IMR-90 (cell line): ENCODE measurements at regions not wholly inside any gene's neighbourhood (a gene's known extent, or its start where the extent isn't known, plus 50 kb on each side); places are given as distances from the start of the nearest gene placed in this dataset.

Experiments used
- ATAC-seq: fragments of 200-7000 bp; cut with Tn5 transposase; 2 replicates; pipeline ENCODE4 v1.9.1; 2020; ENCODE audit warnings: low read depth, mild to moderate bottlenecking, moderate library complexity
- BruUV-seq: library from RNA; stranded (reverse); fragments of 400-500 nt; replicated peaks from 2 replicates; lab custom pipeline; 2021; lab: Mats Ljungman, UMichigan
- CTCF ChIA-PET: fragments of 300-600 bp; formaldehyde crosslinking; extraction: SDS; loops from one replicate; lab custom pipeline; 2021; ENCODE audit warnings: antibody characterized with exemption; lab: Yijun Ruan, JAX
- POLR2A ChIA-PET: fragments of 300-600 bp; sonication (Branson Sonifier 250); formaldehyde crosslinking; loops from one replicate; lab custom pipeline; 2022; ENCODE audit warnings: antibody characterized with exemption; ENCODE audit not compliant: unreplicated experiment; lab: Charles Lee
- DNase-seq: peaks from one replicate; pipeline ENCODE4 v3.0.0; 2013
- H2AFZ ChIP-seq: replicated peaks from 2 replicates; pipeline ENCODE3; 2013; ENCODE audit warnings: low read length, mild to moderate bottlenecking; ENCODE audit not compliant: poor library complexity
- H2AK5ac ChIP-seq: 2 replicates; pipeline ENCODE4 v1.6.1; 2013; ENCODE audit warnings: low read depth, low read length, inconsistent platforms
- H2AK9ac ChIP-seq: replicated peaks from 2 replicates; pipeline ENCODE3; 2013; ENCODE audit warnings: mild to moderate bottlenecking, low read depth, low read length, moderate library complexity; ENCODE audit not compliant: poor library complexity
- H2BK120ac ChIP-seq: 2 replicates; pipeline ENCODE4 v1.6.1; 2013; ENCODE audit warnings: low read depth, low read length, inconsistent platforms
- H2BK15ac ChIP-seq: 3 replicates; pipeline ENCODE4 v1.6.1; 2013; ENCODE audit warnings: low read depth, low read length, inconsistent platforms
- H2BK20ac ChIP-seq: 2 replicates; pipeline ENCODE4 v1.6.1; 2013; ENCODE audit warnings: low read depth, mild to moderate bottlenecking, inconsistent platforms, low read length, moderate library complexity
- H2BK5ac ChIP-seq: 2 replicates; pipeline ENCODE4 v1.6.1; 2013; ENCODE audit warnings: mild to moderate bottlenecking, low read depth, low read length, inconsistent platforms; ENCODE audit not compliant: poor library complexity, severe bottlenecking
- H3K14ac ChIP-seq: replicated peaks from 2 replicates; pipeline ENCODE4 v1.6.1; 2013; ENCODE audit warnings: low read depth, low read length, inconsistent platforms
- H3K18ac ChIP-seq: 2 replicates; pipeline ENCODE4 v1.6.1; 2013; ENCODE audit warnings: low read depth, low read length, control low read depth
- H3K23ac ChIP-seq: 2 replicates; pipeline ENCODE4 v1.6.1; 2013; ENCODE audit warnings: low read depth, low read length, inconsistent platforms
- H3K27ac ChIP-seq: 2 replicates; pipeline ENCODE4 v1.5.1; 2013; ENCODE audit warnings: mild to moderate bottlenecking, control low read depth, low read length; ENCODE audit not compliant: insufficient read depth
- H3K27me3 ChIP-seq: 2 replicates; pipeline ENCODE4 v1.6.1; 2013; ENCODE audit warnings: low read length; ENCODE audit not compliant: control insufficient read depth, insufficient read depth
- H3K36me3 ChIP-seq: 2 replicates; pipeline ENCODE4 v1.6.1; 2013; ENCODE audit warnings: low read length, mixed read lengths; ENCODE audit not compliant: control insufficient read depth, insufficient read depth
- H3K4ac ChIP-seq: 2 replicates; pipeline ENCODE4 v1.6.1; 2013; ENCODE audit warnings: low read depth, low read length, inconsistent platforms
- H3K4me1 ChIP-seq: 2 replicates; pipeline ENCODE4 v1.6.1; 2013; ENCODE audit warnings: low read length, mixed read lengths; ENCODE audit not compliant: control insufficient read depth, insufficient read depth
- H3K4me2 ChIP-seq: 2 replicates; pipeline ENCODE4 v1.6.1; 2013; ENCODE audit warnings: low read depth, mild to moderate bottlenecking, control low read depth, low read length, moderate library complexity
- H3K4me3 ChIP-seq: 2 replicates; pipeline ENCODE4 v1.5.1; 2013; ENCODE audit warnings: low read depth, mild to moderate bottlenecking, control low read depth, low read length, moderate library complexity; ENCODE audit not compliant: insufficient read depth
- H3K56ac ChIP-seq: 2 replicates; pipeline ENCODE4 v1.6.1; 2013; ENCODE audit warnings: low read length, inconsistent platforms; ENCODE audit not compliant: insufficient read depth; ENCODE audit errors: extremely low read depth
- H3K79me1 ChIP-seq, 2 experiments: 2 replicates each; pipeline ENCODE4 v1.6.1; 2013; ENCODE audit warnings: low read length in 2 of 2, inconsistent platforms in 1 of 2, low read depth in 1 of 2
- H3K9ac ChIP-seq: 2 replicates; pipeline ENCODE4 v1.6.1; 2013; ENCODE audit warnings: low read depth, low read length, control low read depth
- H3K9me1 ChIP-seq: 2 replicates; pipeline ENCODE4 v1.6.1; 2013; ENCODE audit warnings: low read length, inconsistent platforms; ENCODE audit not compliant: insufficient read depth
- H3K9me3 ChIP-seq: 2 replicates; pipeline ENCODE4 v1.6.1; 2013; ENCODE audit warnings: low read length; ENCODE audit not compliant: control insufficient read depth, insufficient read depth
- H4K20me1 ChIP-seq: 2 replicates; pipeline ENCODE4 v1.6.1; 2013; ENCODE audit warnings: low read length, inconsistent platforms; ENCODE audit not compliant: insufficient read depth
- H4K5ac ChIP-seq: 2 replicates; pipeline ENCODE4 v1.6.1; 2013; ENCODE audit warnings: mild to moderate bottlenecking, low read depth, low read length, control low read depth
- H4K8ac ChIP-seq, 2 experiments: 2 replicates each; pipeline ENCODE4 v1.6.1; 2013; ENCODE audit warnings: low read depth in 2 of 2, low read length in 2 of 2, control low read depth in 1 of 2, inconsistent platforms in 1 of 2
- H4K91ac ChIP-seq: 2 replicates; pipeline ENCODE4 v1.6.1; 2013; ENCODE audit warnings: low read depth, low read length, inconsistent platforms; ENCODE audit not compliant: insufficient read depth
- MAFK ChIP-seq: IDR thresholded peaks from 2 replicates; pipeline ENCODE4 v1.6.1; 2012; ENCODE audit warnings: low read depth, low read length, improper control_type of control experiment
- POLR2A ChIP-seq: IDR thresholded peaks from 2 replicates; pipeline ENCODE4 v1.6.1; 2012; ENCODE audit warnings: mild to moderate bottlenecking, low read depth, low read length
- RCOR1 ChIP-seq: IDR thresholded peaks from 2 replicates; pipeline ENCODE4 v1.6.1; 2012; ENCODE audit warnings: mild to moderate bottlenecking, low read length, improper control_type of control experiment; ENCODE audit not compliant: insufficient replicate concordance
- RFX5 ChIP-seq: IDR thresholded peaks from 2 replicates; pipeline ENCODE4 v1.8.0; 2012; ENCODE audit warnings: low read depth, mild to moderate bottlenecking, low read length, moderate library complexity
- SMC3 ChIP-seq: fragments of 150-350 bp; IDR thresholded peaks from 2 replicates; pipeline ENCODE4 v1.6.1; 2016; ENCODE audit warnings: low read depth, mild to moderate bottlenecking, antibody characterized with exemption, low read length, moderate library complexity
- WGBS, 2 experiments: methylation state at CpG; one replicate each; pipeline versions ENCODE4 v1.1.5 to v1.1.7; 2013; ENCODE audit warnings: missing lambda C conversion rate in 2 of 2; ENCODE audit not compliant: insufficient read length in 1 of 2; ENCODE audit errors: extremely low coverage in 2 of 2; 5-methylcytosine and 5-hydroxymethylcytosine counted together
- dilution Hi-C: fragments of 300-500 bp; cut with HindIII; formaldehyde crosslinking; loops from one replicate; pipeline ENCODE4 v1.14.3; 2018; ENCODE audit warnings: low sequenced_read_pairs; ENCODE audit not compliant: unreplicated experiment
- in situ Hi-C: fragments of 300-500 bp; cut with MboI; formaldehyde crosslinking; loops from 3 replicates; pipeline ENCODE4 v1.14.3; 2019; ENCODE audit warnings: low sequenced_read_pairs, inconsistent platforms, mixed read lengths
- intact Hi-C: fragments of 100-400 bp; cut with micrococcal nuclease; formaldehyde crosslinking; loops from 2 replicates; pipeline ENCODE4 v1.10.0; 2022
- TF ChIP-seq, protein P1 (sequence below): conservative IDR thresholded peaks from 2 replicates; pipeline ENCODE4 v1.5.1; 2012; ENCODE audit warnings: mild to moderate bottlenecking, low read depth, low read length, improper control_type of control experiment
- TF ChIP-seq, protein P2 (sequence below): fragments of 150-350 bp; IDR thresholded peaks from 2 replicates; pipeline ENCODE4 v1.6.1; 2017; ENCODE audit warnings: mild to moderate bottlenecking, antibody characterized with exemption, low read length, low read depth

DNA sequence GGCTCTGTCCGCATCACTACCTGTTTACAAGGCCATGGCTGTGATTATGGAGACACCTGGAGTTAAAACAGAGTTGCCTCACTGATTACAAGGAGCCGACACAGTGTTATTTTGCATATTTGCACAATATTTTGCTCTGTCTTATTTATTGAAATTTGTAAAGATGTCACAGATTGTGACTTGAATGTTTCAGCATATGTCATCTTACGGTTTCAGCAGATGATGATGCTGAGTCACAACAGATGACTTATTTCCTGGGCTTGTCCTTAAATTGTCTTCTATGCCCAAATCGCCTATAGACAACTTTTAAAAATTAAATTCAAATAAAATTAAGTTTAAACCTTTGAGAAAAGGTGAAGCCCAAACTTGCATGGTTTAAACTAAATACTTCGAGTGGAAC is 87.1 kb upstream of the INPP4B start:
- Histone ChIP-seq H3K9me3 (no peaks in the 10 kb centered on the region; the same call in 1 of the 2 replicates), H3K36me3 (no peaks in the 10 kb centered on the region), H2BK20ac (no peak overlapping the region), H2AK9ac (no peak overlapping the region), H3K79me1 (no peaks in the 10 kb centered on the region), H3K27ac (no peak overlapping the region), H3K14ac (no peak overlapping the region), H3K23ac (no peak overlapping the region), H3K4me3 (no peak overlapping the region), H4K8ac (no peak overlapping the region), H4K20me1 (no peaks in the 10 kb centered on the region), H4K5ac (no peak overlapping the region), H3K9me1 (no peaks in the 10 kb centered on the region), H3K4me1 (no peaks in the 10 kb centered on the region), H2BK15ac (no peak overlapping the region), H3K4ac (no peak overlapping the region), H2AFZ (no peak overlapping the region), H2AK5ac (no peak overlapping the region), H3K56ac (no peak overlapping the region), H3K27me3 (no peaks in the 10 kb centered on the region), H2BK120ac (no peak overlapping the region), H4K91ac (no peak overlapping the region), H3K18ac (no peak overlapping the region), H2BK5ac (no peak overlapping the region), H3K4me2 (no peak overlapping the region), H3K9ac (no peak overlapping the region)
- intact Hi-C loops: no loop called here
- 40% methylated on average over 1 of the region's 5 CpGs; no CpG with 5 or more reads in 1 of the 2 experiments for WGBS, 2 experiments
- in situ Hi-C loops: no loop called here
- TF ChIP-seq MAFK: no peak
- TF ChIP-seq POLR2A: no peak
- no peak for TF ChIP-seq RCOR1
- TF ChIP-seq, protein P1, sequence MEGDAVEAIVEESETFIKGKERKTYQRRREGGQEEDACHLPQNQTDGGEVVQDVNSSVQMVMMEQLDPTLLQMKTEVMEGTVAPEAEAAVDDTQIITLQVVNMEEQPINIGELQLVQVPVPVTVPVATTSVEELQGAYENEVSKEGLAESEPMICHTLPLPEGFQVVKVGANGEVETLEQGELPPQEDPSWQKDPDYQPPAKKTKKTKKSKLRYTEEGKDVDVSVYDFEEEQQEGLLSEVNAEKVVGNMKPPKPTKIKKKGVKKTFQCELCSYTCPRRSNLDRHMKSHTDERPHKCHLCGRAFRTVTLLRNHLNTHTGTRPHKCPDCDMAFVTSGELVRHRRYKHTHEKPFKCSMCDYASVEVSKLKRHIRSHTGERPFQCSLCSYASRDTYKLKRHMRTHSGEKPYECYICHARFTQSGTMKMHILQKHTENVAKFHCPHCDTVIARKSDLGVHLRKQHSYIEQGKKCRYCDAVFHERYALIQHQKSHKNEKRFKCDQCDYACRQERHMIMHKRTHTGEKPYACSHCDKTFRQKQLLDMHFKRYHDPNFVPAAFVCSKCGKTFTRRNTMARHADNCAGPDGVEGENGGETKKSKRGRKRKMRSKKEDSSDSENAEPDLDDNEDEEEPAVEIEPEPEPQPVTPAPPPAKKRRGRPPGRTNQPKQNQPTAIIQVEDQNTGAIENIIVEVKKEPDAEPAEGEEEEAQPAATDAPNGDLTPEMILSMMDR: no peak
- TF ChIP-seq, protein P2, sequence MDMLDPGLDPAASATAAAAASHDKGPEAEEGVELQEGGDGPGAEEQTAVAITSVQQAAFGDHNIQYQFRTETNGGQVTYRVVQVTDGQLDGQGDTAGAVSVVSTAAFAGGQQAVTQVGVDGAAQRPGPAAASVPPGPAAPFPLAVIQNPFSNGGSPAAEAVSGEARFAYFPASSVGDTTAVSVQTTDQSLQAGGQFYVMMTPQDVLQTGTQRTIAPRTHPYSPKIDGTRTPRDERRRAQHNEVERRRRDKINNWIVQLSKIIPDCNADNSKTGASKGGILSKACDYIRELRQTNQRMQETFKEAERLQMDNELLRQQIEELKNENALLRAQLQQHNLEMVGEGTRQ: no peak
- no peak for TF ChIP-seq SMC3
- TF ChIP-seq RFX5: no peak
- DNase-seq: no peak
- dilution Hi-C loops: no loop called here
- BruUV-seq: no TSS peak
- ATAC-seq: no peak
- ChIA-PET CTCF (no interaction called here), POLR2A (no interaction called here)
